ENCODE measurements at regions not wholly inside any gene's neighbourhood (a gene's known extent, or its start where the extent isn't known, plus 50 kb on each side); places are given as distances from the start of the nearest gene placed in this dataset.

DNA sequence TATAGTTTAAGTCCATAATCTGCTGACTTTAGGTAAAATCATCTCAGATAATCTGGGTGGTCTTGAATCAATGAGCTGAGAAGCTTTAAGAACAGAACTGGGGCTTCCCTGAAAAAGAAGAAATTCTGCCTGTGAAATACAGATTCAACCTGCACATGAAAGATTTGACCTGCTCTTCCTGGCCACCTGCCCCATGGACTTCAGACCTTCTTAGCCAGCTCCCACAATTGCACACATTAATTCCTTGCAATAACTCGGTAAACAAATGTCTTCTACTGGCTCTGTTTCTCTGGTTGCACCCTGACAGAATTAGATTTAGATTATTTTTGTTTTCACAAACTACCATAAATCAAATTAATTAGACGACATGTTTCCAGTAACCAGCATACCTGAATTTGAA is 2117.9 kb upstream of the C9orf72 start:
- intact Hi-C loops (cut with DNase I), result no loop called here
- 10 to 21% (median 10%) methylated on average over 2 of the region's 2 CpGs for WGBS, 3 donors

GRCh38 chr9:29691758-29692407 is 2118.6 kb upstream of the C9orf72 start:
- Histone ChIP-seq H3K27me3 (no peaks in the 10 kb centered on the region), H3K4me1 (ENCODE audit: insufficient read depth) (no peaks in the 10 kb centered on the region), H3K27ac (no peak overlapping the region), H3K36me3 (no peaks in the 10 kb centered on the region), H3K4me3 (no peak overlapping the region), H3K9me3 (no peaks in the 10 kb centered on the region)
- 43 to 49% (median 48%) methylated on average over 7 of the region's 7 CpGs for WGBS, 3 donors
- DNase-seq, result no peak
- intact Hi-C loops (cut with DNase I), result no loop called here
- TF ChIP-seq CTCF (IDR thresholded peaks at IDR 0.05), result no peak

More for the DNA sequence above, 2117.9 kb upstream of the C9orf72 start:
- no peak overlapping the region for H3K27ac ChIP-seq
- no peak for DNase-seq
- H3K27me3 ChIP-seq, result no peaks in the 10 kb centered on the region
- no peaks in the 10 kb centered on the region for H3K36me3 ChIP-seq
- H3K4me1 ChIP-seq (ENCODE audit: insufficient read depth), result no peaks in the 10 kb centered on the region
- H3K4me3 ChIP-seq, result no peak overlapping the region
- TF ChIP-seq EP300 (IDR thresholded peaks at IDR 0.05), result no peak
- no peaks in the 10 kb centered on the region for H3K9me3 ChIP-seq

GRCh38 chr9:29697011-29697410 is 2123.7 kb upstream of the C9orf72 start:
- intact Hi-C loops (cut with DNase I), result no loop called here
- WGBS, 3 donors, result 70 to 75% (median 71%) methylated on average over 2 of the region's 2 CpGs
- Histone ChIP-seq H3K27ac (no peak overlapping the region), H3K4me3 (no peak overlapping the region), H3K36me3 (no peaks in the 10 kb centered on the region), H3K27me3 (peaks cover 4% of the 10 kb centered on the region), H3K4me1 (ENCODE audit: insufficient read depth) (no peaks in the 10 kb centered on the region), H3K9me3 (no peaks in the 10 kb centered on the region)
- TF ChIP-seq EP300 (IDR thresholded peaks at IDR 0.05) (no peak), CTCF (IDR thresholded peaks at IDR 0.05) (no peak), POLR2A (IDR thresholded peaks at IDR 0.05) (no peak)
- no peak for DNase-seq

- no peaks in the 10 kb centered on the region for H3K9me3 ChIP-seq
- WGBS, 3 donors, result 53 to 64% (median 63%) methylated on average over 1 of the region's 1 CpG
- intact Hi-C loops (cut with DNase I), result no loop called here
- no peak for DNase-seq
- no peaks in the 10 kb centered on the region for H3K4me1 ChIP-seq (ENCODE audit: insufficient read depth)
- H3K36me3 ChIP-seq, result no peaks in the 10 kb centered on the region
- TF ChIP-seq POLR2A (IDR thresholded peaks at IDR 0.05), result no peak
- TF ChIP-seq EP300 (IDR thresholded peaks at IDR 0.05), result no peak
- no peak for TF ChIP-seq CTCF (IDR thresholded peaks at IDR 0.05)
- H3K27ac ChIP-seq, result no peak overlapping the region
- H3K27me3 ChIP-seq, result peaks cover 4% of the 10 kb centered on the region
- no peak overlapping the region for H3K4me3 ChIP-seq
Observed at GRCh38 chr9:29701559-29701958, 2128.3 kb upstream of the C9orf72 start.

GRCh38 chr9:29701971-29702370 is 2128.7 kb upstream of the C9orf72 start:
- Histone ChIP-seq H3K4me3 (no peak overlapping the region), H3K9me3 (no peaks in the 10 kb centered on the region), H3K4me1 (ENCODE audit: insufficient read depth) (no peaks in the 10 kb centered on the region), H3K27ac (no peak overlapping the region), H3K27me3 (peaks cover 4% of the 10 kb centered on the region), H3K36me3 (no peaks in the 10 kb centered on the region)
- no peak for DNase-seq
- TF ChIP-seq EP300 (IDR thresholded peaks at IDR 0.05) (no peak), CTCF (IDR thresholded peaks at IDR 0.05) (no peak), POLR2A (IDR thresholded peaks at IDR 0.05) (no peak)
- intact Hi-C loops (cut with DNase I), result no loop called here

Measured in ovary (tissue), 7 donors.